CD4-positive, alpha-beta T cell treated with Interferon alpha-2 for 1 hour (primary cell): ENCODE measurements at regions not wholly inside any gene's neighbourhood (a gene's known extent, or its start where the extent isn't known, plus 50 kb on each side); places are given as distances from the start of the nearest gene placed in this dataset.
"Not testable (repeated sequence)": the region's sequence is repeated elsewhere in the genome, so short reads cannot be mapped to it uniquely, and the experiment has no call there.

Experiments
- DNase-seq, 2 donors: peaks; one replicate each; pipeline ENCODE4 v3.0.0-alpha.2; 2020 to 2022

GRCh38 chr6:80605165-80605989 lies 498.9 kb downstream of the BCKDHB start:
- DNase-seq: peak in 1 of 2 donors; percentile 30

DNA sequence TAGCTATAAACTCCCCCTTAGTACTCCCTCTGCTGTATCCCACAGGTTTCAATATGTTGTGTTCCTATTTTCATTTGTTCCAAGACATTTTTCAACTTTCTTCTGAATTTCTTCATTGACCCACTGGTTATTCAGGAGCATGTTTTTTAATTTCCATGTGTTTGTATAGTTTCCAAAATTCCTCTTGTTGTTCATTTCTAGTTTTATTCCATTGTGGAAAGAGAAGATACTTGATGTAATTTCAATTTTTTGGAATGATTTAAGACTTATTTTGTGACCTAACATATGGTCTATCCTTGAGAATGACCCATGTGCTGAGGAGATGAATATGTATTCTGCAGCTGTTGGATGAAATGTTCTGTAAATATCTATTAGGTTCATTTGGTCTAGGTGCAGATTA lies 497.2 kb downstream of the BCKDHB start:
- no peak for DNase-seq

DNA sequence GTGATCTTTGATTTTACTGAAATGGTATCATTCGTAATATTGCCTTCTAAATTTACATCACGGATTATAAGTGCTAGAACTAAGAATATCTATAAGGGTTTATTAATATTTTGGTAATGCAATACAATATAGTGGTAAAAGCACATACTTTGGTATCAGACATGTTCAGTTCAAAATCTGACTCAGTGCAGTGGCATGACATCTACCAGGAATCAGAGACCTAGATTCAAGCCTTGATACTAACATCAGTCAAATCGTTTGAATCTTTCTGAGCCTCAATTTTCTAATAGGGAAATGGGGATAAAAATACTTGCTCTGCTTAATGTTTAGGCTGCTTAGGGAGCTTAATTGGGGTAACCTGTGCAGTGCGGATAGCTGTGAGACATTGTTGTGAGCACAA lies 488.0 kb downstream of the BCKDHB start:
- no peak for DNase-seq

DNA sequence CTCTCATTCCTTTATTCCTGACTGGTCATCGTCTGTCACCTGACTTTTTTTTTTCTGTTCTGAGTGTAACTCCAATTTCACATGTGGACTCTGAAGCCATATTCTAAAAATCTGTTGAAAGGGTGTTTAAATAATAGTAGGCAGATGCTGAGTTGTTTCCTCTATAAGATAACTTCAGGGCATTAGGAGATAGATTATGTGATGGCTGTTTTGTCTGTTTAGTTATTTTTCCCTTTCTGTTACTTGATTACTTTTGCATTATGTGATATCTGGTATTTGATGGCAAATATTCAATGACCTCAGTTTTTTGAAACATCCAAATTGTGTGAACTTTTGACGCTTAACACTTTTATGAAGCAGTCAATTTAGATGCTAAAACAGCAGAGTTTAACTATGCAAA lies 486.0 kb downstream of the BCKDHB start:
- DNase-seq: no peak

GRCh38 chr6:80586242-80586641 lies 479.8 kb downstream of the BCKDHB start:
- DNase-seq: no peak

DNA sequence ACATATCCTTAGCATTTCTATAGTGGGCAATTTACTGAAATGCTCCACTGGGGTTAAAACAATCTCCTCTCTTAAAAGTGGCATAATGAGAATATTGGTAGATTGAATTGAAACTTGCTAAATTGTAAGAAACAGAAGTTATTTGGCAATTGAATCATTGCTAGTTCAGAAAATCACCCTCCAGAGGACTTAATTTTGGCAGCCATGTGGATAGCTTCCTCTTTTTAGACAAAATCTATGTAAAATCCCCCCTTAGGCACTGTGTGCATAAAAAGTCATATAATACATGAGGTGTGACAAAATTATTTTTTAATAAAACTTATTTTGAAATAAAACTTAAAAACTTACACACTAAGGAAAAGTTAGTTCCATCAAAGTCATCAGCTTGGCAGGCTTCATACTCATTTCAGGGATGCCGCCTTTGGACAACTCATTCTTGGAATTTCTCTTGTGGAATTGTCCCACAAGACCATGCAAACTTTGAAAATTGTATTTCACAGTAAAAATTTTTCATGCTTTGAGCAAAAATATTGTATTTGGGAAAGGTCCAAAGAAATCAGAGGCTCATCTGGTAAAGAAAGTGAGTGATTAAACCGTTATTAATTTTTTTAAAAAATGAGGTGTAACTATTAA lies 473.0 kb downstream of the BCKDHB start:
- DNase-seq: no peak

DNA sequence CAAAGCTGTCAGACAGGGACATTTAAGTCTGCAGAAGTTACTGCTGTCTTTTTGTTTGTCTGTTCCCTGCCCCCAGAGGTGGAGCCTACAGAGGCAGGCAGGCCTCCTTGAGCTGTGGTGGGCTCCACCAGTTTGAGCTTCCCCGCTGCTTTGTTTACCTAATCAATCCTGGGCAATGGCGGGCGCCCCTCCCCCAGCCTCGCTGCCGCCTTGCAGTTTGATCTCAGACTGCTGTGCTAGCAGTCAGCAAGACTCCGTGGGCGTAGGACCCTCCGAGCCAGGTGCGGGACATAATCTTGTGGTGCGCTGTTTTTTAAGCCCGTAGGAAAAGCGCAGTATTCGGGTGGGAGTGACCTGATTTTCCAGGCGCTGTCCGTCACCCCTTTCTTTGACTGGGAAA lies 466.8 kb downstream of the BCKDHB start:
- not testable (repeated sequence) for DNase-seq

GRCh38 chr6:80566361-80566760 lies 459.9 kb downstream of the BCKDHB start:
- no peak for DNase-seq

DNA sequence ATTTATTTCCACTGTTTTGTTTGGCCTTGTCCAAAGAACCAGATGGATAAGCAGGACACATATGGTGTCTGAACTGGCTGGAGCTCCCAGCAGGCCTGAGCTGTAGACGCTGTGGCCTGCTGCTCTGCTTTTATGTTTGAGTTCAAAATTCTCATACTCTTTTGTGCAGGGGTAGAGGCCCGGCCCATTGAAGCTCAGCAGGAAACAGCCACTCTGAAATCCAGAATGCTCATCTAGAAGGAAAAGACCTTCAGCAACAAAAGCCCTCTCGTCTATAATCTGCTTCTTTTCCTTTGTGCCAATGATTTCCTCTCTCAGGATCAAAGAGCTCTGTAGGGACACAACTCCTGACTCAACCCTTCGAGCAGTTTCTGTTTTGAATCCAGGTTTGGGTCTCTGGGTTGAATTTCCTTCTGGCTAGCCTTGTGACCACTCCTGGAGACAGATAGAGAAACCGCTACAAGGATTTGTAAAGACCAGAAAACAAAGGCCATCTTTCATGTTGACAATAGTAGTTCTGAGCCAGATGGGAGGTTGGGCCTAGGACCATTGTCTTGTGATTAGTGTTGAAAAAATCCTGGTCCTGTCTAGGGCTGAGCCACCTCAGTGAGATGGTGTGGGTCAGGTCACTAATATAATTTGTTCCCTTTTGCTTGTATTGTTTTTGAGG lies 446.7 kb downstream of the BCKDHB start:
- no peak for DNase-seq

GRCh38 chr6:80550748-80551147 lies 444.3 kb downstream of the BCKDHB start:
- no peak for DNase-seq

DNA sequence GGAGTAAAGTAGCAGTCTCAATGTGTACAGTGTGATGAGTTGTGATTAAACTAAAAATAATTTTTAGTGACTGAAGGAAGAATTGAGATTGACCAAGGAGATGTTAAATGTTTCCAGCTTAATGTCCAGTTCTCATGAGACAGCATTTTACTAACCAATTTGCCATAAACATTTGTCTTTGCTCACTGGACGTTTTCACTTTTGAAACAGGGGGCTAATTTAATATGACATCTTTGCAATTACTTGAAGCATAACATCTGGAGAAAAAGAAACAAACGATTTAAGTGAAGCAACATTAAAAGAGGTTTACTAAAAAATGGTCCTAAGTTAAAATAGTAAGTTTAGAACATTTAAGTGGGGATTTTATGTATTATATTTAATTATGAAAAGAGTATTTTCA lies 443.8 kb downstream of the BCKDHB start:
- DNase-seq: no peak

- DNase-seq: no peak
Observed at GRCh38 chr6:80548532-80548931, 442.1 kb downstream of the BCKDHB start.

- DNase-seq: no peak
Observed at GRCh38 chr6:80547827-80548226, 441.4 kb downstream of the BCKDHB start.

- no peak for DNase-seq
Observed at GRCh38 chr6:80544976-80545722, 438.7 kb downstream of the BCKDHB start.

- DNase-seq: no peak
Observed at GRCh38 chr6:80544555-80544954, 438.1 kb downstream of the BCKDHB start.

DNA sequence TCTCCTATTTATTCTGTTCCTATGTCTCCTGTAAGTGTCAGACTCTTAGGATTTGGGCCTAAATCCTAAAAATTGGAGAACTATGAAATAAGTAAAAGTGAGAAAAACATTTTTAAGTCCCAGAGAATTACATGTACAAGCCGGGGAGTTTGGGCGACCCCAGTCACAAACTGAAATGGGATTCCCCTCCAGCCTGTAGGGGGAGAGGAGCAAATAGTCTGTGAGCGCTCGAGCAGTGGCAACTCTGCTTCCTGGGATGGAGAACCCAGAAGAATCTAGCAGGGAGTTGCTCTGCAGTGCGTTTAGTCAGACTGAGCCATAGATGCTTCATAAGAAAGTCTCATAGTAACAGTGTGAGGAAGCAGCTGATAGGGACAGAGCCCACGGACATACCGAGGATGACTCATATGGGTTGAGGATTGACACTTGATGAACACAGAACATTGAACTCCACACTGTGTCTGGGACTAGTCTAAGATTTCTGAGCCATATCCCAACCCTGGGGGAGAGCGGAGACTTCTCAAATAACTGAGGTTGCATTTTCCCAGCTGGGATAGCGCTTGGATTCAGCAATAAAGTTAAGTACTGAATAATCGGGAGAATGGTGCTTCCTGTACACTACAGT lies 437.2 kb downstream of the BCKDHB start:
- DNase-seq: no peak

DNA sequence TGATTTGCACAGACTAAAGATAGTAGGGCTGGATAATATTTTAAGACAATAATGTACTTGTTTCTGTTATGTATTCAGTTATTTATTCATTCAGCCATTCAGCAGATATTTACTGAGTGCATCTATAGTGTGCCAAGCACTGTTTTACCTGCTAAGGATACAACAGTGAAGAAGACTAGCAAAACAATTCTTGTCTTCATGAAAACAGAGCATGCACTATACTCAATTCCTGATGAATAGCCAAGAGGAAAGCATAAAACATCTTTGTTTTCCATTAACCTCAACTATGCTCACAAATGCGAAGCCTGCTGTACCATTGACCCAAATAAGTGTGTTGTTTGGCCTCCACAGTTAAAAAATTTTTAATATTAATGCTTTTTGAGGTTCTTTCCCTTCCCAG lies 436.7 kb downstream of the BCKDHB start:
- DNase-seq: no peak

DNA sequence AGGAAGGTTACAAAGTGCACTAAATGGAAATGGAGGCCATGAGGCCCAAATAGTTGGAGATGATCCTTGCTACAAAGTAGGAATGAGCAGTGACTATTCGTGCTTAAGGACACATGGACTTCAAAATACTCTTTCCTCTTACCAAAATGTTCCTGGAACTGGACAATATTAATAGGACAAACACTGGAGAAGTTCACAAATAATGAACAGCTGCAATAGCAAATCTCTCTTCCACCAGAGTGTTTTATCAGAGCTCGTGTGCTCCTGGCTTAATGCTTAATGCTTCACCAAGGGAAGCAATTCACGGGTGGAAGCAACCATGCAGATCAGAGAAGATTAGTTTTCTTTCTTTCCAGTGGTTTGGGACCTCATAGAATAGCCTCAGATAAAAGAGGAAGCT lies 435.4 kb downstream of the BCKDHB start:
- no peak for DNase-seq

DNA sequence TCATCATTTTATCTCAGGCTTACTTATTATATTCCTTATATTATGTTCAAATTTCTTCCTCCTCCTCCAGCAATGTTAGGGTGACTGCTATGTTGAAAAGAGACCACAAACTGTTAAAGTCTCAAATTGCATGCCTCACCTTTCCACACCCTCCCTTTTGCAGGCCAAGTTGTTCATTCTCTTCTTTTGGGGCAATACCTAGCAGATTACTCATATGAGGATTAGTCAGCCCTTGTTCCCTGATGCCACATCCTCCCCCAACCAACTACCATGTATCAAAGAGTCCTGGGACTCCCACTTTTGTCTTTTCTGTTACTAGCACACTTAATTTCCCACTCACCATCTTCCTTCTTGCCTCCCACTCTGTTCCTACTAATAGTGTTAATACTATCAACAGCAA lies 434.7 kb downstream of the BCKDHB start:
- DNase-seq: no peak

DNA sequence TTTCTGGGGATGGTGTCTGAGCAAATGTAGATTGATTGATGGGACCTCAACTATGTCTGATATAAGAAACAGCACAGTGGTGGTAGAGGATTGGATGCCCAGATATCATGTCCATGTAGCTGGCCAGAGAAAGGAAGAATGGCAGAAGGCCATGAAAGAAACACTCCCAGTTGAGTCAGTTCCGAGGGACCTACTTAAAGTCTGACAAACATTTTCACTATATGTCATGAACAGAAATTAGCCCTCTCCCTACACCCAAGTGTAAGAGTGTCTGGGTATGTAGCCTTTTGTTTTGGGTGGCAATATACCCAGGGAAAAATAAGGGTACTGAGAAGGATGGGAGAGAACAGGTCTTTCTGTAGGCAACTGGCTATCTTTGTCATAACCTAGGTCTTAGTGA lies 434.2 kb downstream of the BCKDHB start:
- DNase-seq: no peak

DNA sequence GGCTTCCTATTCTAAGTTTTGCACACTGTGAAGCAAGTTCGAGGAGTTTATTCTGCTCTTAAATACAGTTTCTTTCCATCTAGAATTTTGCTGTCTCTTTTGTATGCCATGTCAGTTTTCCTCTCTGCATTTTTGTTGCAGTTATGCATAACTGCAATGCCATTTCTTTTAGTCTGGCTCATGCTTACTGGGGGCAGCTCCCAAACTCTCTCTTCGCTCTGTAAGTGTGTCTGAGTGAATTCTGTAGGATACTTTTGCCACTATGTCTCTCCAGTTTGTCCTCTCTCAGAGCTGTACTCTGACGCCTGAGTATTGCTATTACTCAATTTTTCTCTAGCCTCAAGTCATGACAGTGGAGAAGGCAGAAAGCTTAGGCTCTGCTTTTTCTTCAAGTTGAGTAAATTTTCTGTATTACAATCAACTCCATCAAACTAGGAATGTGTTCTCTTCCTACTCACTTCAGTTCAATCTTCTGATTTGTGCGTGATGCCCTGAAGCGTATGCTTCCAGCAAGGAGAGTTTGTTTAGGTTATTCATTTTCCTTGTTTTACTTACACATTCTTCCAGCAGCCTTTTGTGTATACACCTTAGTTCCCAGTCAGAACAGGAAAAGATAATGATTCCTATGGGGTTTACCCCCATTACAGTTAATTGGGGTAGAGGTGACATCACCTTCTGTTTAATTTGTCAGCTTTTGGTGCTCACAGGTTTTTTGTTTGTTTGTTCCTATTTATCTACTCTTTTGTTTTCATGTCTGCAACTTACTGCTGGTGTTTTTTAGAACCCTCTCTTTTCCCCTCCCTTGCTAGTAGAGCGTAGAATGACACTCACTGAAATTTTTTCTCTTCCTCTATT lies 430.9 kb downstream of the BCKDHB start:
- no peak for DNase-seq
